Heart right ventricle (tissue), 16 donors: ENCODE measurements at regions not wholly inside any gene's neighbourhood (a gene's known extent, or its start where the extent isn't known, plus 50 kb on each side); places are given as distances from the start of the nearest gene placed in this dataset.

Experiments used
- ATAC-seq, 8 donors: fragments of 200-7000 bp; cut with Tn5 transposase; one replicate each; pipeline ENCODE4 v1.9.1; 2020; ENCODE audit warnings: mild to moderate bottlenecking in 8 of 8, moderate library complexity in 8 of 8, moderate number of reproducible peaks in 1 of 8
- DNase-seq, 2 donors: peaks; one replicate each; pipeline ENCODE4 v3.0.0-alpha.2; 2020
- H3K27ac ChIP-seq, 10 donors: fragments of 200-600 bp; sonication (generic) in 2 of 10; one replicate each; pipeline versions ENCODE4 v1.5.0 to v1.8.0; 2020 to 2022; ENCODE audit warnings: mild to moderate bottlenecking in 3 of 10
- H3K27me3 ChIP-seq, 7 donors: fragments of 200-600 bp; one replicate each; pipeline ENCODE4 v1.8.0; 2021 to 2022; ENCODE audit warnings: mild to moderate bottlenecking in 2 of 7
- H3K36me3 ChIP-seq, 9 donors: fragments of 200-600 bp; sonication (generic) in 1 of 9; one replicate each; pipeline versions ENCODE4 v1.5.0 to v1.8.0; 2020 to 2022; ENCODE audit warnings: mild to moderate bottlenecking in 2 of 9
- H3K4me1 ChIP-seq, 9 donors: fragments of 200-600 bp; sonication (generic) in 1 of 9; one replicate each; pipeline versions ENCODE4 v1.5.0 to v1.8.0; 2020 to 2022; ENCODE audit warnings: mild to moderate bottlenecking in 4 of 9
- H3K4me3 ChIP-seq, 10 donors: fragments of 200-600 bp; sonication (generic) in 2 of 10; one replicate each; pipeline versions ENCODE4 v1.5.0 to v1.8.0; 2020 to 2022; ENCODE audit warnings: mild to moderate bottlenecking in 7 of 10, moderate library complexity in 2 of 10
- H3K9me3 ChIP-seq, 11 donors: fragments of 200-600 bp in 10 of 11; sonication (generic) in 2 of 11; one replicate each; pipeline versions ENCODE4 v1.5.0 to v1.8.0; 2013 to 2022; ENCODE audit warnings: mild to moderate bottlenecking in 2 of 11, control low read depth in 1 of 11, moderate library complexity in 1 of 11
- CTCF ChIP-seq, 9 donors: fragments of 200-600 bp; sonication (generic) in 2 of 9; IDR thresholded peaks; one replicate each; pipeline versions ENCODE4 v1.5.0 to v1.8.0; 2021 to 2022; ENCODE audit warnings: antibody characterized with exemption in 9 of 9, mild to moderate bottlenecking in 5 of 9, moderate library complexity in 1 of 9
- WGBS, 2 donors: extraction: QIAGEN DNeasy Blood & Tissue Kit; methylation state at CpG; one replicate each; pipeline ENCODE4 v1.1.7; 2013; ENCODE audit warnings: inconsistent platforms in 1 of 2; 5-methylcytosine and 5-hydroxymethylcytosine counted together
- intact Hi-C, 10 donors: fragments of 100-400 bp; cut with DNase I; formaldehyde crosslinking; loops; one replicate each; pipeline versions ENCODE4 v1.11.1 to v1.14.2; 2022
- donor health status: Arrhythmogenic right ventricular cardiomyopathy.
- donor health status: ischemic (EF 13 %, LVEDD 7.1; RV severe dilation, severe dysfunction).
- donor health status: healthy with polysubstance abuse.
- donor health status: DM: no; HTN: yes; CAD: no.
- donor health status: DM: no; HTN: no; CAD: no.
- donor health status: ischemic (EF 25% LVEDD 6.9; RV normal size, moderate dysfunction).
- donor health status: ischemic (EF 25% LVEDD 5.7; RV mildly dilated, moderate dysfunction).
- donor health status: healthy.
- donor health status: DM: yes; HTN: yes; CAD: no.
- donor health status: Ischemic cardiomyopathy.
- donor health status: ischemic (EF 35%, LVEDD 5.7; RV mildly dilated, moderate dysfunction).
- donor health status: nonischemic (EF 11% LVEDD 7.7; RV severe dilation, severe dysfunction).
- donor health status: DM: yes; HTN: yes; CAD: no.
- donor health status: PGD.
- donor health status: ischemic (EF 29% LVEDD 5.4; RV normal size, mild dysfunction).
- donor health status: nonischemic (EF 23%, LVEDD 6.1; RV moderate dilation, normal function).

GRCh38 chr2:146207417-146207816 is 1637.4 kb upstream of the ACVR2A start:
- intact Hi-C loops = no loop called here
- no peaks in the 10 kb centered on the region for H3K4me1 ChIP-seq
- DNase-seq (no peak), ATAC-seq (no peak)
- H3K27me3 ChIP-seq = no peaks in the 10 kb centered on the region
- peaks cover 0 to 5% (median 0%) of the 10 kb centered on the region in 11 donors for H3K9me3 ChIP-seq
- no peak overlapping the region for H3K4me3 ChIP-seq
- no peak for TF ChIP-seq CTCF (IDR thresholded peaks at IDR 0.05)
- no peaks in the 10 kb centered on the region for H3K36me3 ChIP-seq
- 57 to 61% methylated on average over 1 of the region's 1 CpG for WGBS, 2 donors
- H3K27ac ChIP-seq = no peak overlapping the region

- DNase-seq = no peak
- 87% methylated on average over 5 of the region's 5 CpGs for WGBS, 2 donors
- H3K36me3 ChIP-seq = no peaks in the 10 kb centered on the region
- no peaks in the 10 kb centered on the region for H3K4me1 ChIP-seq
- TF ChIP-seq CTCF (IDR thresholded peaks at IDR 0.05) = no peak
- ATAC-seq = no peak
- H3K27ac ChIP-seq = no peak overlapping the region
- no peak overlapping the region for H3K4me3 ChIP-seq
- no peaks in the 10 kb centered on the region for H3K9me3 ChIP-seq
- intact Hi-C loops = no loop called here
- no peaks in the 10 kb centered on the region for H3K27me3 ChIP-seq
Observed at GRCh38 chr2:146203064-146203624, 1641.7 kb upstream of the ACVR2A start.

GRCh38 chr2:146193619-146194018 is 1651.2 kb upstream of the ACVR2A start:
- intact Hi-C loops = no loop called here
- no peak overlapping the region for H3K4me3 ChIP-seq
- ATAC-seq = no peak

GRCh38 chr2:146189541-146189940 is 1655.3 kb upstream of the ACVR2A start:
- H3K27ac ChIP-seq = no peak overlapping the region
- TF ChIP-seq CTCF (IDR thresholded peaks at IDR 0.05) = no peak
- intact Hi-C loops = no loop called here
- H3K9me3 ChIP-seq = no peaks in the 10 kb centered on the region
- no peak for DNase-seq
- ATAC-seq = no peak
- no peaks in the 10 kb centered on the region for H3K36me3 ChIP-seq
- H3K4me1 ChIP-seq = no peaks in the 10 kb centered on the region
- H3K4me3 ChIP-seq = no peak overlapping the region
- no peaks in the 10 kb centered on the region for H3K27me3 ChIP-seq

More at GRCh38 chr2:146193619-146194018, 1651.2 kb upstream of the ACVR2A start:
- Histone ChIP-seq H3K27me3 (no peaks in the 10 kb centered on the region), H3K36me3 (no peaks in the 10 kb centered on the region), H3K27ac (no peak overlapping the region), H3K9me3 (no peaks in the 10 kb centered on the region), H3K4me1 (no peaks in the 10 kb centered on the region)
- no peak for DNase-seq
- TF ChIP-seq CTCF (IDR thresholded peaks at IDR 0.05) = no peak
